Endothelial cell of umbilical vein (primary cell): ENCODE measurements at regions not wholly inside any gene's neighbourhood (a gene's known extent, or its start where the extent isn't known, plus 50 kb on each side); places are given as distances from the start of the nearest gene placed in this dataset.

Experiments
- CTCF ChIP-seq, 2 donors: IDR thresholded peaks; 1 replicate in 1 of 2; 2 replicates in 1 of 2; pipeline ENCODE4 v1.5.1; 2011; ENCODE audit warnings: low read length in 2 of 2, mild to moderate bottlenecking in 2 of 2, moderate library complexity in 2 of 2, control low read depth in 1 of 2, inconsistent platforms in 1 of 2, low read depth in 1 of 2; ENCODE audit not compliant: insufficient read depth in 1 of 2; ENCODE audit errors: extremely low read depth in 1 of 2
- GATA2 ChIP-seq: IDR thresholded peaks from 2 replicates; pipeline ENCODE4 v1.7.0; 2011; ENCODE audit warnings: low read depth, mild to moderate bottlenecking, moderate library complexity, mixed read lengths, low read length; ENCODE audit not compliant: insufficient read length, insufficient read depth
- JUN ChIP-seq: IDR thresholded peaks from 2 replicates; pipeline ENCODE4 v1.6.1; 2011; ENCODE audit warnings: borderline replicate concordance, low read depth; ENCODE audit not compliant: insufficient read length, insufficient read depth
- POLR2A ChIP-seq: IDR thresholded peaks from 2 replicates; pipeline ENCODE4 v1.6.1; 2012; ENCODE audit warnings: low read depth, mild to moderate bottlenecking, control low read depth, low read length

DNA sequence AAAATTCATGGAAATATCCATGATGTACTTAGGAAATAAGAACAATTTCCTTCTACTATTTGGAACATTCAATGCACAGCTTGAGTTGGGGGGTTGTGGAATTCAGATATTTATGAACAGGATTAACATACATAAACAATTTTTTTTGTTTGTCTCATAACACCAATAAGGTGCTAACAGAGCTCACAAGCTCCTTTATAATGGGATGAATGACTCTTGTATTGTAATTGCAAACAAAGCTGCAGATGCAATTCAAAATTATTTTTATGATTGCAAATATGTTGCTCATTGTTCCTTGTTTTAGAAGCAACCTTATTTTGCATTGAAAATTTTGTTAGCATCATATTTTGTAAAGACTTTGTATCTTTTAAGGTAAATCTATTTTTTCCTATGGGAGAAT is 265.7 kb downstream of the PCDH17 start:
- TF ChIP-seq POLR2A (no peak), CTCF (IDR thresholded peaks at IDR 0.05; ENCODE audit: extremely low read depth in 1 of 2, insufficient read depth in 1 of 2, low read depth in 1 of 2, low read length in 2 of 2) (no peak), JUN (no peak), GATA2 (no peak)
